Fibroblast of villous mesenchyme (primary cell): ENCODE measurements at regions not wholly inside any gene's neighbourhood (a gene's known extent, or its start where the extent isn't known, plus 50 kb on each side); places are given as distances from the start of the nearest gene placed in this dataset.

Source experiments
- DNase-seq: peaks from one replicate; pipeline ENCODE4 v3.0.0-alpha.2; 2010; ENCODE audit warnings: low read depth
- H3K4me3 ChIP-seq: 2 replicates; pipeline ENCODE4 v1.5.1; 2011; ENCODE audit warnings: low read depth, mild to moderate bottlenecking, low read length
- CTCF ChIP-seq: IDR thresholded peaks from 2 replicates; pipeline ENCODE4 v1.5.1; 2012; ENCODE audit warnings: low read depth, mild to moderate bottlenecking, low read length; ENCODE audit not compliant: insufficient read depth

- H3K4me3 ChIP-seq = no peak overlapping the region
- no peak for TF ChIP-seq CTCF
- DNase-seq = no peak
Measured at GRCh38 chr1:14255233-14255632, 343.3 kb upstream of the KAZN start.

GRCh38 chr1:14255711-14256110 lies 342.8 kb upstream of the KAZN start:
- no peak for DNase-seq
- no peak for TF ChIP-seq CTCF
- H3K4me3 ChIP-seq = no peak overlapping the region

GRCh38 chr1:14259191-14259757 lies 339.2 kb upstream of the KAZN start:
- no peak for DNase-seq
- TF ChIP-seq CTCF = no peak
- no peak overlapping the region for H3K4me3 ChIP-seq

GRCh38 chr1:14260480-14260879 lies 338.0 kb upstream of the KAZN start:
- no peak for TF ChIP-seq CTCF
- no peak overlapping the region for H3K4me3 ChIP-seq
- no peak for DNase-seq

GRCh38 chr1:14261395-14261794 lies 337.1 kb upstream of the KAZN start:
- TF ChIP-seq CTCF = no peak
- no peak overlapping the region for H3K4me3 ChIP-seq
- no peak for DNase-seq

GRCh38 chr1:14262637-14263036 lies 335.8 kb upstream of the KAZN start:
- H3K4me3 ChIP-seq = no peak overlapping the region
- TF ChIP-seq CTCF = no peak
- DNase-seq = no peak

- TF ChIP-seq CTCF = no peak
- DNase-seq = no peak
- no peak overlapping the region for H3K4me3 ChIP-seq
Measured at GRCh38 chr1:14263225-14263624, 335.3 kb upstream of the KAZN start.
